ENCODE measurements at regions not wholly inside any gene's neighbourhood (a gene's known extent, or its start where the extent isn't known, plus 50 kb on each side); places are given as distances from the start of the nearest gene placed in this dataset.

DNA sequence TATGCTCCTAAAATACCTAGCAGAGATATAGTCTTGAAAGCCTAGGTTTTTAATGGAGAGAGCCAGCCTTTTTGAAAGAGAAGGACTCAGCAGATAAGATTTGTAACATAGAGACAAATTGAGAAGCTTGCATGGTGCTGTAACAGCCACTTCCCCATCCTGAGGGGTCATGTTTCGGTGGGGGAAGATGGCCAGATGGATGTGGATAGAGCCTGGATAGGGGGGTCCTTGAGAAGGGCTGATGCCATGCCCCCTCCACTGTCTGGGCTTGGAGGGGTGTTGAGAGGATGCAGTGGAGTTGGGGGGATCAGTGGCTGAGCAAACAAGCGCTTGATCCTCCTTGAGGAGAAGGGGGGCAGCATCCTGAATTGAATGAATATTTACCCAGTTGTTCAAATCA lies 178.0 kb upstream of the HS6ST1 start:
- H3K4me1 ChIP-seq: no peaks in the 10 kb centered on the region

DNA sequence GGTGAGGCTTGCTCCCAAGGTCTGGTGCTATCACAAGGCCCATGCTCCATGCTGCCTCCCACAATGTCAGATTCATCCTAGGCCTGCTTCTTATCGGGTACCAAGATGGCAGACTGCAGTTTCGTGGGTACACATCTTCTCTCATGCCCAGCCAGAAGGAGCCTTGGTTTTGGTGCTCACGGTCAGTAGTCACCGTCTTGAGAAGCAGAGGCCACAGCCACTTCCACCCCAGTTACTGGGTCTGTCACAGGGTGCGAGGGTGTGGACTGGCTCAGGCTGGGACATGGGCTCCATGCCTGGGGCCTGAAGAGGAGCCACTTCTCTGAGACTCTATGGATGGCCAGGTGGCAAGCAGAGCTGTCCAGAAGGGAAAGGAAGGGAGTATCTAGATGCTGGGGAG lies 178.8 kb upstream of the HS6ST1 start:
- H3K27ac ChIP-seq: no peak overlapping the region
- intact Hi-C loops (cut with DNase I): no loop called here
- H3K4me1 ChIP-seq: no peaks in the 10 kb centered on the region
- TF ChIP-seq CTCF (IDR thresholded peaks at IDR 0.05) (no peak), POLR2A (IDR thresholded peaks at IDR 0.05) (no peak)
- H3K4me3 ChIP-seq (replicated peaks in 1 of 3): no peak overlapping the region
- WGBS, 2 donors: 94 to 97% methylated on average over 3 to 5 of the region's 5 CpGs
- no peaks in the 10 kb centered on the region for H3K9me3 ChIP-seq
- no peaks in the 10 kb centered on the region for H3K36me3 ChIP-seq
- no peak for DNase-seq
- no peaks in the 10 kb centered on the region for H3K27me3 ChIP-seq

More for the DNA sequence above, 178.0 kb upstream of the HS6ST1 start:
- Histone ChIP-seq H3K27ac (no peak overlapping the region), H3K9me3 (no peaks in the 10 kb centered on the region), H3K4me3 (replicated peaks in 1 of 3) (no peak overlapping the region), H3K36me3 (no peaks in the 10 kb centered on the region), H3K27me3 (no peaks in the 10 kb centered on the region)
- no peak for DNase-seq
- intact Hi-C loops (cut with DNase I): no loop called here
- 84 to 88% methylated on average over 2 of the region's 2 CpGs for WGBS, 2 donors
- no peak for TF ChIP-seq POLR2A (IDR thresholded peaks at IDR 0.05)
- no peak for TF ChIP-seq CTCF (IDR thresholded peaks at IDR 0.05)

GRCh38 chr2:128498086-128498485 lies 179.4 kb upstream of the HS6ST1 start:
- H3K4me3 ChIP-seq (replicated peaks in 1 of 3): no peak overlapping the region
- H3K27me3 ChIP-seq: no peaks in the 10 kb centered on the region
- intact Hi-C loops (cut with DNase I): no loop called here
- no peaks in the 10 kb centered on the region for H3K9me3 ChIP-seq
- TF ChIP-seq CTCF (IDR thresholded peaks at IDR 0.05) (no peak), POLR2A (IDR thresholded peaks at IDR 0.05) (no peak)
- WGBS, 2 donors: 91 to 97% methylated on average over 8 of the region's 8 CpGs
- no peak for DNase-seq
- H3K27ac ChIP-seq: no peak overlapping the region
- H3K36me3 ChIP-seq: no peaks in the 10 kb centered on the region
- no peaks in the 10 kb centered on the region for H3K4me1 ChIP-seq

GRCh38 chr2:128498589-128498988 lies 179.9 kb upstream of the HS6ST1 start:
- Histone ChIP-seq H3K27me3 (no peaks in the 10 kb centered on the region), H3K4me3 (replicated peaks in 1 of 3) (no peak overlapping the region), H3K36me3 (no peaks in the 10 kb centered on the region), H3K9me3 (no peaks in the 10 kb centered on the region), H3K4me1 (no peaks in the 10 kb centered on the region), H3K27ac (no peak overlapping the region)
- intact Hi-C loops (cut with DNase I): no loop called here
- TF ChIP-seq POLR2A (IDR thresholded peaks at IDR 0.05) (no peak), CTCF (IDR thresholded peaks at IDR 0.05) (no peak)
- WGBS, 2 donors: 71 to 84% methylated on average over 5 of the region's 5 CpGs
- no peak for DNase-seq

DNA sequence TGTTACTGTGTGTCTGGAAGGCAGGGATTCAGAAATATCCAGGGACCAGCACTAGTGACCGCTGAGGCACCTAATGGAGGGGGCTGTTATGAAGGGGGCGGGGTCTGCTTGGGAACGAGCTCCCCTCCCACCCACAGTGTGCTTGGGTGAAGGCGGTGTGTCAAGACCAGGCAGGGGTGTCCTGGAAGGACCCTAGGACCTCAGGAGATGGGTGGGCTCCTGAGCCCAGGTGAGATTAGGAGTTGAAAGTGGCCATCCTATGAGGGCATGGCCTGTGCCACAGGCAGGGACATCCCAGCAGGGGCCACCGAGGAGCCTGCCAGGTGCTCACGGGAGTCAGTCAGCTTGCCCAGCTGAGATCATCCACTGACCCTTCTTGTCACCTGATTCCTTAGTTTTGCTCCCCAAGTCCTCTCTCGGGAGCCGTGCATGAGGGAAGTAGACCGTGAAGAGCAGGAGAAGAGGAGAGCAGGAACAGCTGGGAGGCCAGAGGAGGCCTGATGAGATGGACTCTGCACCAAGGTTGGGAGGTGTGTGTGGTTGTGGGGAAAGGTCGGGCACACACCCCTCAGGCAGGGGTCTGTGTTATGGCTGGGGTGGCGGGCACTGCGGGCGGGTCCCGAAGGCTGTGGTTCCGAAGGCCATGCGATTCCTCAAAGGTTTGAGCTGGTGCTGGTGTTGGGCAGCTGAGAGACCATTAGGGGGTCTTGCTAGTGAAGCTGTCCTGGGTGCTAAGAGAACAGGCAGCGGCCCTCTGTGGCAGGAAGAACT lies 180.9 kb upstream of the HS6ST1 start:
- intact Hi-C loops (cut with DNase I): no loop called here
- DNase-seq: no peak
- Histone ChIP-seq H3K36me3 (no peaks in the 10 kb centered on the region), H3K27me3 (no peaks in the 10 kb centered on the region), H3K9me3 (no peaks in the 10 kb centered on the region), H3K27ac (no peak overlapping the region), H3K4me3 (replicated peaks in 1 of 3) (no peak overlapping the region), H3K4me1 (no peaks in the 10 kb centered on the region)
- no peak for TF ChIP-seq CTCF (IDR thresholded peaks at IDR 0.05)
- no peak for TF ChIP-seq POLR2A (IDR thresholded peaks at IDR 0.05)
- 78 to 87% methylated on average over 16 to 17 of the region's 17 CpGs for WGBS, 2 donors

All from thyroid gland (tissue), 4 donors.